Coronary artery (tissue), 2 donors: ENCODE measurements at regions not wholly inside any gene's neighbourhood (a gene's known extent, or its start where the extent isn't known, plus 50 kb on each side); places are given as distances from the start of the nearest gene placed in this dataset.
A peak's percentile ranks its signal among the peaks of the same experiment; 100 is the strongest.

Source experiments
- DNase-seq: peaks from one replicate; pipeline ENCODE4 v3.0.0-alpha.2; 2017; ENCODE audit warnings: low spot score
- H3K27ac ChIP-seq, 2 donors: fragments of 200-600 bp; sonication (generic); one replicate each; pipeline ENCODE4 v1.5.1; 2016 to 2019
- H3K4me3 ChIP-seq: fragments of 200-600 bp; sonication (generic); 2 replicates; pipeline ENCODE4 v1.5.1; 2016; ENCODE audit warnings: mild to moderate bottlenecking, moderate library complexity
- CTCF ChIP-seq: fragments of 200-600 bp; sonication (generic); IDR thresholded peaks from one replicate; pipeline ENCODE4 v1.5.1; 2019; ENCODE audit warnings: antibody characterized with exemption

DNA sequence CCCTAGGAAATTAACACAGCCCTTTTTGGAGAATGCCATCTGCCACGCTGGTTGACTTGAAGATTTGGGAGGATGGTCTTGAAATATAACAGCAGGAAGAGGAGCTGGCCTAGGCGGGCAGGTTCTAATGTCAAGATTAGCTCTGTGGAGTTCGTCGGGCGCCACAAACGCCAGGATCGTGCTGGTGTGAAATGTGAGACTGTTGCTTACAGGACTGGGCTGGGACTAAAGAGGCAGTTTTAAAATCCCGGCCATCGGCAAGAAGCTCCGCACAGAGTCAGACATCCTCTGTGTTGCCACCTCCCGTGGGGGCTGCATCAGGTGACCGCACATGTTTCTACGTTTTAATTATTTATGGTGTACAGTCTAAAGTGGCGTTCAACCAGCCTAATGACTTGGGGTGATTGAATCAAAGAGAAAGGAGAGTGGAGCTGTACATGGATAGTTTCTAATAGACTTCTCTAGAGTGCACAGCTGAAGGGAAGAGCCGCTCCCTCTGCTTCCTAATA lies 99.4 kb upstream of the BCL11A start:
- Histone ChIP-seq H3K27ac (no peak overlapping the region), H3K4me3 (no peak overlapping the region)
- no peak for TF ChIP-seq CTCF
- DNase-seq: no peak

GRCh38 chr2:60657673-60658072 lies 98.4 kb upstream of the PAPOLG start:
- TF ChIP-seq CTCF: no peak
- Histone ChIP-seq H3K4me3 (no peak overlapping the region), H3K27ac (no peak overlapping the region)
- no peak for DNase-seq

GRCh38 chr2:60659026-60659425 lies 97.0 kb upstream of the PAPOLG start:
- TF ChIP-seq CTCF: no peak
- DNase-seq: no peak
- Histone ChIP-seq H3K4me3 (no peak overlapping the region), H3K27ac (no peak overlapping the region)

- DNase-seq: no peak
- no peak for TF ChIP-seq CTCF
- Histone ChIP-seq H3K4me3 (no peak overlapping the region), H3K27ac (no peak overlapping the region)
These were observed 94.9 kb upstream of the PAPOLG start for GRCh38 chr2:60661073-60661738.

- Histone ChIP-seq H3K27ac (no peak overlapping the region), H3K4me3 (no peak overlapping the region)
- DNase-seq: no peak
- TF ChIP-seq CTCF: no peak
These were observed 93.3 kb upstream of the PAPOLG start for GRCh38 chr2:60662781-60663180.

GRCh38 chr2:60671966-60672365 lies 84.1 kb upstream of the PAPOLG start:
- DNase-seq: no peak
- no peak for TF ChIP-seq CTCF
- Histone ChIP-seq H3K4me3 (no peak overlapping the region), H3K27ac (no peak overlapping the region)

DNA sequence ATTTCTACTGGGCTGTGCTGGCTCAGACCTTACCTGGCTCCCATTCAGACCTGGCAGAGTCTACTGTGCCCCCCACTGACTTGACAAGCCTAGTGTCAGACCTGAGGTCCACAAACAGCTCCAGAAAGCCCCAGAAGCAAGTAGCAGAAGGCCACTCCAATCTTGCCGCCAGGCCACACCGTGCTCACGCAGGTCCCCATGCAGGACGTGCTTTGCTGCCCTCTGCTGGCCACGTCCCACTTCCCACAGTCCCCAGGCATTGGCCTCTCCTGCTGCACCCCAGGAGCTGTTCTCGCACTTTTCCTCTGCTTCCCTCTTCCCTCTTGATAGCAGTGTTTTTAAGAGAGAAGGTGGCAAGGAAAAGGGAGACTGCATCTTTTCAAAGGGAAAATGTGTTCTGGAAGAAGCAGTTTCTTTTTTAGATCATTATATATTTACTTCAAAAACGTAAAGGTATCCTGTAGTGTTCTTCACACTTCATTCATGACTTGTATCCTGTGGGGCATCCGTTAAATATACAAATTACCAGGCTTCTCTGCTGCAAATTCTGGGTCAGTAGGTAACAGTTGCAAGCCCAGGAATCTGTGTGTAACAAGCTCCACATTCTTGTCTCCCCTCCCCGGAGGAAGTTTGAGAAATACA lies 81.4 kb upstream of the PAPOLG start:
- DNase-seq: peak; percentile 81
- Histone ChIP-seq H3K4me3 (no peak overlapping the region), H3K27ac (no peak overlapping the region)
- TF ChIP-seq CTCF: peak; percentile 80
